RWPE2 (cell line): ENCODE measurements at regions not wholly inside any gene's neighbourhood (a gene's known extent, or its start where the extent isn't known, plus 50 kb on each side); places are given as distances from the start of the nearest gene placed in this dataset.
A peak's percentile ranks its signal among the peaks of the same experiment; 100 is the strongest.
"Not testable (repeated sequence)": the region's sequence is repeated elsewhere in the genome, so short reads cannot be mapped to it uniquely, and the experiment has no call there.

Experiments
- ATAC-seq: fragments of 200-7000 bp; cut with Tn5 transposase; 3 replicates; pipeline ENCODE4 v1.9.1; 2021; ENCODE audit warnings: low read depth
- DNase-seq: peaks from one replicate; pipeline ENCODE4 v3.0.0-alpha.2; 2020; ENCODE audit warnings: low spot score
- H3K27ac ChIP-seq: fragments of 450-650 bp; 2 replicates; pipeline ENCODE4 v1.5.1; 2017; ENCODE audit warnings: mild to moderate bottlenecking; ENCODE audit not compliant: poor library complexity, severe bottlenecking
- H3K27me3 ChIP-seq: fragments of 250-450 bp; sonication (Bioruptor Pico); 2 replicates; pipeline ENCODE4 v1.5.1; 2021; ENCODE audit warnings: mild to moderate bottlenecking, moderate library complexity; ENCODE audit not compliant: insufficient read depth, poor library complexity, severe bottlenecking
- H3K36me3 ChIP-seq: fragments of 250-450 bp; sonication (Bioruptor Pico); 2 replicates; pipeline ENCODE4 v1.5.1; 2020; ENCODE audit warnings: low read depth, mild to moderate bottlenecking, moderate library complexity
- H3K4me1 ChIP-seq: fragments of 250-450 bp; sonication (Bioruptor Pico); 2 replicates; pipeline ENCODE4 v1.5.1; 2021; ENCODE audit warnings: mild to moderate bottlenecking, moderate library complexity; ENCODE audit not compliant: insufficient read depth, poor library complexity, severe bottlenecking
- H3K4me3 ChIP-seq: fragments of 250-450 bp; sonication (Bioruptor Pico); 2 replicates; pipeline ENCODE4 v1.5.1; 2021; ENCODE audit warnings: mild to moderate bottlenecking, moderate library complexity; ENCODE audit not compliant: severe bottlenecking
- H3K9me3 ChIP-seq: fragments of 250-450 bp; sonication (Bioruptor Pico); 2 replicates; pipeline ENCODE4 v1.5.1; 2021; ENCODE audit warnings: mild to moderate bottlenecking, moderate library complexity; ENCODE audit not compliant: severe bottlenecking
- CTCF ChIP-seq: fragments of 450-650 bp; IDR thresholded peaks from one replicate; pipeline ENCODE4 v1.5.1; 2017; ENCODE audit warnings: mild to moderate bottlenecking, moderate library complexity; ENCODE audit not compliant: poor library complexity, severe bottlenecking

GRCh38 chr6:27809067-27809938 lies 102.9 kb downstream of the OR2B2 start:
- DNase-seq (no peak), ATAC-seq (no peak)
- Histone ChIP-seq H3K4me3 (peak overlapping the region; percentile 55), H3K27me3 (no peaks in the 10 kb centered on the region), H3K27ac (peak overlapping the region; percentile 91), H3K4me1 (peaks cover 14% of the 10 kb centered on the region), H3K36me3 (no peaks in the 10 kb centered on the region), H3K9me3 (no peaks in the 10 kb centered on the region)
- TF ChIP-seq CTCF = no peak

GRCh38 chr6:27808242-27809066 lies 103.7 kb downstream of the OR2B2 start:
- H3K9me3 ChIP-seq, H3K36me3 ChIP-seq, DNase-seq, H3K4me1 ChIP-seq, H3K27me3 ChIP-seq: not testable (repeated sequence)
- ATAC-seq = peak; percentile 0; the same call in 1 of the 3 replicates
- Histone ChIP-seq H3K27ac (peak overlapping the region; percentile 91), H3K4me3 (peak overlapping the region; percentile 55)

- Histone ChIP-seq H3K4me3 (peak overlapping the region; percentile 55), H3K27ac (peak overlapping the region; percentile 91)
- peak; percentile 56 for ATAC-seq
- not testable (repeated sequence) for H3K4me1 ChIP-seq, H3K9me3 ChIP-seq, H3K27me3 ChIP-seq, H3K36me3 ChIP-seq
- DNase-seq = peak; percentile 78
Measured at GRCh38 chr6:27807441-27808241, 104.6 kb downstream of the OR2B2 start.

- Histone ChIP-seq H3K36me3 (no peaks in the 10 kb centered on the region), H3K4me1 (peaks cover 9% of the 10 kb centered on the region), H3K9me3 (no peaks in the 10 kb centered on the region), H3K27me3 (no peaks in the 10 kb centered on the region), H3K4me3 (peak overlapping the region; percentile 55), H3K27ac (peak overlapping the region; percentile 91)
- no peak for TF ChIP-seq CTCF
- DNase-seq (no peak), ATAC-seq (0 out of 3 replicates have a peak, but pooled peaks have one; percentile 2)
Measured at GRCh38 chr6:27806981-27807440, 105.2 kb downstream of the OR2B2 start.

- H3K4me3 ChIP-seq = no peak overlapping the region
- H3K27ac ChIP-seq = no peak overlapping the region
- no peak for TF ChIP-seq CTCF
- H3K36me3 ChIP-seq = no peaks in the 10 kb centered on the region
- ATAC-seq (no peak), DNase-seq (no peak)
- H3K4me1 ChIP-seq = peaks cover 13% of the 10 kb centered on the region
- no peaks in the 10 kb centered on the region for H3K27me3 ChIP-seq
- no peaks in the 10 kb centered on the region for H3K9me3 ChIP-seq
Measured at GRCh38 chr6:27805347-27805746, 106.8 kb downstream of the OR2B2 start.
